Lower leg skin (tissue), 4 donors: ENCODE measurements at regions not wholly inside any gene's neighbourhood (a gene's known extent, or its start where the extent isn't known, plus 50 kb on each side); places are given as distances from the start of the nearest gene placed in this dataset.
"Not testable (repeated sequence)": the region's sequence is repeated elsewhere in the genome, so short reads cannot be mapped to it uniquely, and the experiment has no call there.

ENCODE experiments used
- DNase-seq, 2 donors: peaks; one replicate each; pipeline ENCODE4 v3.0.0-alpha.2; 2019; ENCODE audit warnings: low spot score in 2 of 2
- H3K4me3 ChIP-seq: fragments of 200-600 bp; sonication (generic); 2 replicates; pipeline ENCODE4 v1.5.1; 2017; ENCODE audit warnings: mild to moderate bottlenecking, low read depth; ENCODE audit not compliant: poor library complexity, severe bottlenecking
- POLR2A ChIP-seq, 2 donors: fragments of 450-650 bp; IDR thresholded peaks; one replicate each; pipeline ENCODE4 v1.6.1; 2016 to 2017; ENCODE audit warnings: antibody characterized with exemption in 2 of 2, mild to moderate bottlenecking in 1 of 2, moderate library complexity in 1 of 2
- WGBS, 2 donors: methylation state at CpG; one replicate each; pipeline ENCODE4 v1.1.5; 2018; 5-methylcytosine and 5-hydroxymethylcytosine counted together
- intact Hi-C: fragments of 100-400 bp; cut with DNase I; formaldehyde crosslinking; loops from one replicate; pipeline ENCODE4 v1.15.0; 2023; ENCODE audit warnings: low total_unique reads
- TF ChIP-seq, protein P1 (sequence below), 3 donors: fragments of 450-650 bp; IDR thresholded peaks; one replicate each; pipeline ENCODE4 v1.5.1; 2016; ENCODE audit warnings: antibody characterized with exemption in 3 of 3, mild to moderate bottlenecking in 3 of 3, moderate library complexity in 2 of 3

DNA sequence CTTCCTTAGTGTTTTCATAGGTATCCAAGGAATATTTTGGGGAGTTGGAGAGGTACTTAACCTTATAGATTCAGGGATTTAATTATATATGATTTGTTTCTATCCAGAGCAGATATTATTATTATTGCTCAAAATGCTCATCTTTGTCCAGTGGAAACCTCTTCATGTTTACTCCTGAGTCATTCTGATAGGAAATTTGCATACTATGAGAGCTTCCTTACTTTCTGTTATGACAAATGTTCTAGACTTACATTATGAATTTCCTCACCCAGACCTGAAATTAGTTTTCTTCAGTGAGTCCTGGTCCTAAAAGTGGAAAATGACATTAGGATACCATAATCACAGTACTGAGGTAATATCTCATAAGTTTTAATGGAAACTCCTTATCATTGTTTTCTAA lies 57.5 kb upstream of the PLPPR5 start:
- DNase-seq: no peak
- TF ChIP-seq, protein P1, sequence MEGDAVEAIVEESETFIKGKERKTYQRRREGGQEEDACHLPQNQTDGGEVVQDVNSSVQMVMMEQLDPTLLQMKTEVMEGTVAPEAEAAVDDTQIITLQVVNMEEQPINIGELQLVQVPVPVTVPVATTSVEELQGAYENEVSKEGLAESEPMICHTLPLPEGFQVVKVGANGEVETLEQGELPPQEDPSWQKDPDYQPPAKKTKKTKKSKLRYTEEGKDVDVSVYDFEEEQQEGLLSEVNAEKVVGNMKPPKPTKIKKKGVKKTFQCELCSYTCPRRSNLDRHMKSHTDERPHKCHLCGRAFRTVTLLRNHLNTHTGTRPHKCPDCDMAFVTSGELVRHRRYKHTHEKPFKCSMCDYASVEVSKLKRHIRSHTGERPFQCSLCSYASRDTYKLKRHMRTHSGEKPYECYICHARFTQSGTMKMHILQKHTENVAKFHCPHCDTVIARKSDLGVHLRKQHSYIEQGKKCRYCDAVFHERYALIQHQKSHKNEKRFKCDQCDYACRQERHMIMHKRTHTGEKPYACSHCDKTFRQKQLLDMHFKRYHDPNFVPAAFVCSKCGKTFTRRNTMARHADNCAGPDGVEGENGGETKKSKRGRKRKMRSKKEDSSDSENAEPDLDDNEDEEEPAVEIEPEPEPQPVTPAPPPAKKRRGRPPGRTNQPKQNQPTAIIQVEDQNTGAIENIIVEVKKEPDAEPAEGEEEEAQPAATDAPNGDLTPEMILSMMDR (IDR thresholded peaks at IDR 0.05): no peak
- TF ChIP-seq POLR2A (IDR thresholded peaks at IDR 0.05): no peak
- no peak overlapping the region for H3K4me3 ChIP-seq
- intact Hi-C loops: no loop called here

DNA sequence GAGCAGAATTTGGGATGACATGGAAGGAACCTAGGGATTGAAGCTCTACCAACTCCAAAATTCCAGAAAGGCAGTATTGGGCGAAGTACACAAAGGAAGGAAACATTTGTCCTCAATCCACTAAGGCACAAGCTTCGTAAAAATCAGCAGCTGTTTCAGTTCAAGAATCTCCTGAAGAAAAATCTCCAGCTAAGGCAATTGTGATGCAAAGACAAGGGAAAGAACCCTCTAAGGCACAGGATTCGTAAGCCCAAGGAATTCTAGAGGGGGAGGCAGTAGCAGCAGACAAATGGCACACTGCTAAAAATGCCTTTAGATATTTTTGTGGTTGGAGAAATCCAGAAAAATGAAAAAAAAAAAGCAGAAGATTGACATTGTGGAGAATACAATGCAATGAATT lies 64.5 kb upstream of the PLPPR5 start:
- no peak overlapping the region for H3K4me3 ChIP-seq
- DNase-seq: no peak
- TF ChIP-seq POLR2A (IDR thresholded peaks at IDR 0.05): no peak
- TF ChIP-seq, protein P1 (IDR thresholded peaks at IDR 0.05): no peak
- WGBS, 2 donors: 54% methylated on average over 3 of the region's 3 CpGs
- intact Hi-C loops: no loop called here

- DNase-seq, H3K4me3 ChIP-seq, intact Hi-C loops: not testable (repeated sequence)
- WGBS, 2 donors: 97 to 98% methylated on average over 16 to 23 of the region's 31 CpGs
Measured at GRCh38 chr1:99078529-99078928, 73.9 kb upstream of the PLPPR5 start.

DNA sequence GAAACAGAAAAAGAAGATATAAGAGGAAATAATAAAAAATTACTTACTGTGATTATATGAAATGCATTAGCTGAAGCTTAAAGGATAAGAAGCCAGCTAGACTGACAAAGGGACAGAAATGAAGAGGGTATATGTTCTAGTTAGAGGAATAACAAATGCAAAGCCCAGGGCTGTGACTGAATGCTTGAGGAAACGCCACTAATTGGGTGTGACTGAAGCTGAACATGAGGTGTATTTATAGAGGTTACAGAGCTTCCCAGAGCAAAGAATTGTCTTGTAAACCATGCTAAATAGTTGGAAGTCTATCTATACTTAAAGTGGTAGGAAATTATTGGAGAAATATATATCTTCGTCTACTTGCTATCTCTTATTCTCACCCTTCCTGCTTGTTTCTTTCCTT lies 77.7 kb upstream of the PLPPR5 start:
- 44 to 55% methylated on average over 2 of the region's 2 CpGs for WGBS, 2 donors
- intact Hi-C loops: no loop called here
- no peak for DNase-seq
- TF ChIP-seq, protein P1 (IDR thresholded peaks at IDR 0.05): no peak
- TF ChIP-seq POLR2A (IDR thresholded peaks at IDR 0.05): no peak
- H3K4me3 ChIP-seq: no peak overlapping the region

GRCh38 chr1:99083338-99083737 lies 78.7 kb upstream of the PLPPR5 start:
- TF ChIP-seq, protein P1 (IDR thresholded peaks at IDR 0.05): no peak
- no peak for TF ChIP-seq POLR2A (IDR thresholded peaks at IDR 0.05)
- WGBS, 2 donors: 76% methylated on average over 4 of the region's 4 CpGs
- H3K4me3 ChIP-seq: no peak overlapping the region
- DNase-seq: no peak
- intact Hi-C loops: no loop called here

DNA sequence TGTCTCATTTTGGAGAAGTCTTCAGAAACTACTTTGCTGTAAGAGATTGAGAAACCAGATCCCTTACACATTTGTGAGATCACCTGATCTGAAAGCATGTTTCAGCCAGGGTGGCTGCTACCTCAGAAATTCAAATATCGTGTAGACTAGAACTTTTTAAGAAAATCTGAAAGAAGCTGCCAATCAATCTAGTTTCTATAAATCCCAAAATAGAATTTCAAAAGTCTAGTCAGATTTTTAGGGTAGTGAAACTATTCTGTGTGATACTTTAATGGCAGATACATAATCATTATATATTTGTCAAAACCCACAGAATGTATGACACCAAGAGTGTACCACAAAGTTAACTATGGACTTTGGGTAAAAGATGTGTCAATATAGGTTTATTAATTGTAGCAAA lies 79.9 kb upstream of the PLPPR5 start:
- intact Hi-C loops: no loop called here
- WGBS, 2 donors: 70 to 74% methylated on average over 1 of the region's 1 CpG
- TF ChIP-seq, protein P1 (IDR thresholded peaks at IDR 0.05): no peak
- TF ChIP-seq POLR2A (IDR thresholded peaks at IDR 0.05): no peak
- H3K4me3 ChIP-seq: no peak overlapping the region
- no peak for DNase-seq
